ENCODE measurements at regions not wholly inside any gene's neighbourhood (a gene's known extent, or its start where the extent isn't known, plus 50 kb on each side); places are given as distances from the start of the nearest gene placed in this dataset.

- TF ChIP-seq CGGBP1 (CRISPR knock-in tag; IDR thresholded peaks at IDR 0.05), result no peak
- TF ChIP-seq, protein P1, sequence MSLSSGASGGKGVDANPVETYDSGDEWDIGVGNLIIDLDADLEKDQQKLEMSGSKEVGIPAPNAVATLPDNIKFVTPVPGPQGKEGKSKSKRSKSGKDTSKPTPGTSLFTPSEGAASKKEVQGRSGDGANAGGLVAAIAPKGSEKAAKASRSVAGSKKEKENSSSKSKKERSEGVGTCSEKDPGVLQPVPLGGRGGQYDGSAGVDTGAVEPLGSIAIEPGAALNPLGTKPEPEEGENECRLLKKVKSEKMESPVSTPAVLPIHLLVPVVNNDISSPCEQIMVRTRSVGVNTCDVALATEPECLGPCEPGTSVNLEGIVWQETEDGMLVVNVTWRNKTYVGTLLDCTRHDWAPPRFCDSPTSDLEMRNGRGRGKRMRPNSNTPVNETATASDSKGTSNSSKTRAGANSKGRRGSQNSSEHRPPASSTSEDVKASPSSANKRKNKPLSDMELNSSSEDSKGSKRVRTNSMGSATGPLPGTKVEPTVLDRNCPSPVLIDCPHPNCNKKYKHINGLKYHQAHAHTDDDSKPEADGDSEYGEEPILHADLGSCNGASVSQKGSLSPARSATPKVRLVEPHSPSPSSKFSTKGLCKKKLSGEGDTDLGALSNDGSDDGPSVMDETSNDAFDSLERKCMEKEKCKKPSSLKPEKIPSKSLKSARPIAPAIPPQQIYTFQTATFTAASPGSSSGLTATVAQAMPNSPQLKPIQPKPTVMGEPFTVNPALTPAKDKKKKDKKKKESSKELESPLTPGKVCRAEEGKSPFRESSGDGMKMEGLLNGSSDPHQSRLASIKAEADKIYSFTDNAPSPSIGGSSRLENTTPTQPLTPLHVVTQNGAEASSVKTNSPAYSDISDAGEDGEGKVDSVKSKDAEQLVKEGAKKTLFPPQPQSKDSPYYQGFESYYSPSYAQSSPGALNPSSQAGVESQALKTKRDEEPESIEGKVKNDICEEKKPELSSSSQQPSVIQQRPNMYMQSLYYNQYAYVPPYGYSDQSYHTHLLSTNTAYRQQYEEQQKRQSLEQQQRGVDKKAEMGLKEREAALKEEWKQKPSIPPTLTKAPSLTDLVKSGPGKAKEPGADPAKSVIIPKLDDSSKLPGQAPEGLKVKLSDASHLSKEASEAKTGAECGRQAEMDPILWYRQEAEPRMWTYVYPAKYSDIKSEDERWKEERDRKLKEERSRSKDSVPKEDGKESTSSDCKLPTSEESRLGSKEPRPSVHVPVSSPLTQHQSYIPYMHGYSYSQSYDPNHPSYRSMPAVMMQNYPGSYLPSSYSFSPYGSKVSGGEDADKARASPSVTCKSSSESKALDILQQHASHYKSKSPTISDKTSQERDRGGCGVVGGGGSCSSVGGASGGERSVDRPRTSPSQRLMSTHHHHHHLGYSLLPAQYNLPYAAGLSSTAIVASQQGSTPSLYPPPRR (CRISPR knock-in tag; IDR thresholded peaks at IDR 0.05; ENCODE audit: borderline replicate concordance), result no peak
Observed at GRCh38 chr2:212728717-212729116, 190.1 kb upstream of the ERBB4 start (continued).

DNA sequence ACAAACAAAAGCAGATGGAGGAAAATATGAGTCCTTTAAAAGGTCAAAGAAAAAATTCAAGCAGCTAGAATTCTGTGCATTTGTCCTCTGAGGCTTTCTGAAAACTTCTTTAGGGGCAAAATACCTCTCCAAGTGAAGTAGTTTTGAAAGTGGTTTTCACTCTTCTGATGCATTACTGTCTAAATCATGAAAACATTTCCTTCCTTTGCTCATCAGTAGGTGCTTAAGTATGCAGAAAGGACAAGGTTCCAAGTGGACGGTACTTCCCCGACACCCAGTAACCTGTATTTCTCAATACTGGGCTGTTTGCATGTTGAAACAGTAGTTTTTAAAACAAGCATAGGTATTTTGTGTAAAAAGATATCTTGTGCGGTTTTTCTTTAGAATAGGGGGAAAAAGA is 189.1 kb upstream of the ERBB4 start:
- intact Hi-C loops (cut with micrococcal nuclease), result no loop called here
- ChIA-PET POLR2A (no interaction called here), CTCF (ENCODE audit: low intra/inter-chr PET ratio) (no interaction called here)
- Histone ChIP-seq H3K9ac (ENCODE audit: insufficient read depth in 1 of 2, low read depth in 2 of 2, low read length in 2 of 2) (no peak overlapping the region), H3K79me2 (ENCODE audit: control insufficient read depth, insufficient read depth, low read length) (no peaks in the 10 kb centered on the region), H3K4me1 (replicated peaks in 1 of 2; ENCODE audit: control insufficient read depth in 2 of 2, insufficient read depth in 2 of 2, low read length in 2 of 2) (no peaks in the 10 kb centered on the region), H3K27me3 (ENCODE audit: control insufficient read depth in 2 of 2, insufficient read depth in 2 of 2, low read length in 2 of 2) (no peaks in the 10 kb centered on the region), H3K9me1 (ENCODE audit: control insufficient read depth, insufficient read depth, low read length) (no peaks in the 10 kb centered on the region), H4K20me1 (replicated peaks; ENCODE audit: control insufficient read depth, insufficient read depth, low read length) (no peaks in the 10 kb centered on the region), H2AFZ (ENCODE audit: low read depth, low read length) (no peak overlapping the region), H3K9me3 (replicated peaks; ENCODE audit: control insufficient read depth, insufficient read depth, low read depth, low read length) (no peaks in the 10 kb centered on the region), H3K4me2 (ENCODE audit: insufficient read depth, low read length) (no peak overlapping the region), H3K4me3 (no peak overlapping the region), H3K27ac (ENCODE audit: extremely low read depth, low read depth, low read length) (no peak overlapping the region), H3K36me3 (ENCODE audit: control insufficient read depth, insufficient read depth, low read length) (no peaks in the 10 kb centered on the region)
- in situ Hi-C loops (cut with MboI), result no loop called here
- no peak for ATAC-seq
- no peak for DNase-seq (ENCODE audit: extremely low read depth in 1 of 4, low spot score in 3 of 4)
- BruUV-seq (replicated peaks), result no TSS peak
- FAIRE-seq, result no peak
- 0% methylated on average over 3 of the region's 3 CpGs for WGBS (ENCODE audit: insufficient coverage, low coverage, missing lambda C conversion rate)
- no peak for TF ChIP-seq ZNF274 (IDR thresholded peaks at IDR 0.05; ENCODE audit: borderline replicate concordance, low read depth, low read length)
- no peak for TF ChIP-seq SP2 (IDR thresholded peaks at IDR 0.05; ENCODE audit: extremely low read depth, low read depth, low read length, poor library complexity, severe bottlenecking)
- no peak for TF ChIP-seq ZNF644 (tag; IDR thresholded peaks at IDR 0.05; ENCODE audit: low read depth)
- TF ChIP-seq RREB1 (CRISPR knock-in tag; IDR thresholded peaks at IDR 0.05), result no peak
- TF ChIP-seq NFYB (IDR thresholded peaks at IDR 0.05; ENCODE audit: extremely low read depth, insufficient read length), result no peak
- TF ChIP-seq ETS1 (conservative IDR thresholded peaks at IDR 0.05; ENCODE audit: control insufficient read depth, low read depth, low read length), result no peak

Measured in K562 (cell line).